Vagina (tissue), 2 donors: ENCODE measurements at regions not wholly inside any gene's neighbourhood (a gene's known extent, or its start where the extent isn't known, plus 50 kb on each side); places are given as distances from the start of the nearest gene placed in this dataset.

Experiments used
- DNase-seq, 2 donors: peaks; one replicate each; pipeline ENCODE4 v3.0.0-alpha.2; 2017; ENCODE audit errors: extremely low spot score in 2 of 2
- H3K27ac ChIP-seq: fragments of 200-600 bp; sonication (generic); one replicate; pipeline ENCODE4 v1.5.1; 2019
- H3K27me3 ChIP-seq: fragments of 200-600 bp; sonication (generic); one replicate; pipeline ENCODE4 v1.5.1; 2019
- H3K36me3 ChIP-seq, 2 donors: fragments of 200-600 bp; sonication (generic); one replicate each; pipeline ENCODE4 v1.5.1; 2017 to 2019
- H3K4me1 ChIP-seq: fragments of 200-600 bp; sonication (generic); one replicate; pipeline ENCODE4 v1.5.1; 2019
- H3K4me3 ChIP-seq, 2 donors: fragments of 200-600 bp; sonication (generic); 1 replicate in 1 of 2; 2 replicates in 1 of 2; pipeline ENCODE4 v1.5.1; 2016 to 2019
- H3K9me3 ChIP-seq: fragments of 200-600 bp; sonication (generic); one replicate; pipeline ENCODE4 v1.5.1; 2019
- POLR2A ChIP-seq, 2 donors: fragments of 450-650 bp; IDR thresholded peaks; one replicate each; pipeline ENCODE4 v1.6.1; 2017; ENCODE audit warnings: antibody characterized with exemption in 2 of 2, mild to moderate bottlenecking in 2 of 2, moderate library complexity in 2 of 2
- POLR2AphosphoS5 ChIP-seq, 2 donors: sonication (generic); formaldehyde crosslinking; IDR thresholded peaks; one replicate each; pipeline ENCODE4 v1.9.0; 2017; ENCODE audit warnings: antibody characterized with exemption in 2 of 2, mild to moderate bottlenecking in 2 of 2, low read depth in 1 of 2; ENCODE audit not compliant: insufficient read depth in 1 of 2
- intact Hi-C: fragments of 100-400 bp; cut with DNase I; formaldehyde crosslinking; loops from one replicate; pipeline ENCODE4 v1.15.1; 2023
- TF ChIP-seq, protein P1 (sequence below), 3 experiments: fragments of 450-650 bp in 2 of 3; fragments of 200-600 bp in 1 of 3; sonication (generic) in 1 of 3; IDR thresholded peaks; one replicate each; pipeline ENCODE4 v1.5.1; 2017 to 2019; ENCODE audit warnings: antibody characterized with exemption in 3 of 3, mild to moderate bottlenecking in 2 of 3, moderate library complexity in 2 of 3

DNA sequence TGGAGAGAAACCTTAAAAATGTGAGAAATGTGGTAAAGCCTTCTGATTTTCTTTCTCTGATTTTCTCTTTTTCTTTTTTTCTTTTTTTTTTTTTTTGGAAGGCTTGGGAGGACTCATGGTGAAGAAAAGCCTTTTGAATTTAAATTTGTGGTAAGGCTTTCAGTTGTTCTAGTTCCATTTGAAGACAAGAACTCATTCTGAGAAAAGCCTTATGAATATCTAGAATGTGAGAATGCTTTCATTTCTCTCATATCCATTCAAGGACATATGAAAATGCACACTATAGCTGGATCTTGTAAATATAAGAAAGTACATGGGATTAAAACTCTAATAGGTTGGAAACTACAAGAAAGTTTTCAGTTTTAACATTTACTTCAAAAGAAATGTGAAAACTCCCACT lies 1045.2 kb upstream of the NRXN1 start:
- no peaks in the 10 kb centered on the region for H3K27me3 ChIP-seq
- DNase-seq, result no peak
- H3K4me3 ChIP-seq, result no peak overlapping the region
- TF ChIP-seq POLR2A (IDR thresholded peaks at IDR 0.05) (no peak), POLR2AphosphoS5 (IDR thresholded peaks at IDR 0.05; ENCODE audit: insufficient read depth in 1 of 2, low read depth in 1 of 2) (no peak)
- TF ChIP-seq, protein P1, sequence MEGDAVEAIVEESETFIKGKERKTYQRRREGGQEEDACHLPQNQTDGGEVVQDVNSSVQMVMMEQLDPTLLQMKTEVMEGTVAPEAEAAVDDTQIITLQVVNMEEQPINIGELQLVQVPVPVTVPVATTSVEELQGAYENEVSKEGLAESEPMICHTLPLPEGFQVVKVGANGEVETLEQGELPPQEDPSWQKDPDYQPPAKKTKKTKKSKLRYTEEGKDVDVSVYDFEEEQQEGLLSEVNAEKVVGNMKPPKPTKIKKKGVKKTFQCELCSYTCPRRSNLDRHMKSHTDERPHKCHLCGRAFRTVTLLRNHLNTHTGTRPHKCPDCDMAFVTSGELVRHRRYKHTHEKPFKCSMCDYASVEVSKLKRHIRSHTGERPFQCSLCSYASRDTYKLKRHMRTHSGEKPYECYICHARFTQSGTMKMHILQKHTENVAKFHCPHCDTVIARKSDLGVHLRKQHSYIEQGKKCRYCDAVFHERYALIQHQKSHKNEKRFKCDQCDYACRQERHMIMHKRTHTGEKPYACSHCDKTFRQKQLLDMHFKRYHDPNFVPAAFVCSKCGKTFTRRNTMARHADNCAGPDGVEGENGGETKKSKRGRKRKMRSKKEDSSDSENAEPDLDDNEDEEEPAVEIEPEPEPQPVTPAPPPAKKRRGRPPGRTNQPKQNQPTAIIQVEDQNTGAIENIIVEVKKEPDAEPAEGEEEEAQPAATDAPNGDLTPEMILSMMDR (IDR thresholded peaks at IDR 0.05), result no peak
- no peaks in the 10 kb centered on the region for H3K9me3 ChIP-seq
- no peak overlapping the region for H3K27ac ChIP-seq
- intact Hi-C loops, result no loop called here
- no peaks in the 10 kb centered on the region for H3K4me1 ChIP-seq
- H3K36me3 ChIP-seq, result no peaks in the 10 kb centered on the region

DNA sequence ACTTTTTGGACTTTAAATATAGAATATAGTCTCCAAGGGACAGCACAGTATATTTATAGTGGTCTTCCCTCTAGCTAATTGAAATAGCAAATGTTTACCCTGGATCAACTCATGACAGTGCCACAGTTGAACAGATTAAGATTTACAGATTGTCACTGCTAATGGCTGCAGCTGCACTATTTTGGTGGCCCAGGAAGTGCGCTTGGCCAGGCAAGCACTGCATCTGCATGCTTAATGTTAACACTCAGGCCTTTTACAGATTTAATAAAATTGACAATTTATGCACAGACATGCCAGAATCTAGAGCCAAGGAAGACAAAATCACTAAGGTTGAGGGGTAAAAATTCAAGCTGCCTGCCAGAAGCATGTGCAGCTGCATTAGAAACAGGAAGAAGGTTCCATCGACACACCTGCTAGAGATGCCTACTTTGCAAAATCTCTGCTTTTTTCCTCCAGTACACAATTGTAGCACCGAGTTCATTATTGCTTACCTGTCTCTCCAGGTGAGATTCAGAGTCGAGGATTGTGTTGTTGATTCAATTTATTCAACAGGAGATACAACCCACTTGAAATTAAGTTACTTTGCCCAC lies 1042.3 kb upstream of the NRXN1 start:
- no peaks in the 10 kb centered on the region for H3K27me3 ChIP-seq
- H3K36me3 ChIP-seq, result no peaks in the 10 kb centered on the region
- H3K27ac ChIP-seq, result no peak overlapping the region
- intact Hi-C loops, result no loop called here
- H3K4me3 ChIP-seq, result no peak overlapping the region
- no peaks in the 10 kb centered on the region for H3K4me1 ChIP-seq
- TF ChIP-seq, protein P1 (IDR thresholded peaks at IDR 0.05), result no peak
- TF ChIP-seq POLR2A (IDR thresholded peaks at IDR 0.05), result no peak
- TF ChIP-seq POLR2AphosphoS5 (IDR thresholded peaks at IDR 0.05; ENCODE audit: insufficient read depth in 1 of 2, low read depth in 1 of 2), result no peak
- no peaks in the 10 kb centered on the region for H3K9me3 ChIP-seq
- DNase-seq, result no peak

DNA sequence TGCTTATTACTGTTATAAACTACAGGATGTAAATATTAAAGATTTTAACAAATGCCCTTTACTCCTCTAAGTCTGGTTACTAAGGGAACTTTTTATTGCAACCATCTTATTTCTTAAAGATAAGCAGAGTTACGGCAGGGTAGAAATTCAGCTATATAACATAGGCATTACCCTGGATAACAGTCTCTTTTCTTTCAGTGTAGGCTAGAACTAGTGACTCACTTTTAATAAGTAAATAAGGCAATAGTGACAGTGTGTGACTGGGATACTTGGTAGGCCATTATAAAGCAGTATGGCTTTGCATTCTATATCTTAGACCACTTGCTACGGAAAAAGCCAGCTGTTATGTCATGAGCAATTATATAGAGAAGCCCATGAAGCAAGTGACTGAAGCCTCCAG lies 1041.0 kb upstream of the NRXN1 start:
- Histone ChIP-seq H3K4me3 (no peak overlapping the region), H3K4me1 (no peaks in the 10 kb centered on the region), H3K27ac (no peak overlapping the region), H3K9me3 (no peaks in the 10 kb centered on the region), H3K27me3 (no peaks in the 10 kb centered on the region), H3K36me3 (no peaks in the 10 kb centered on the region)
- intact Hi-C loops, result no loop called here
- TF ChIP-seq, protein P1 (IDR thresholded peaks at IDR 0.05), result no peak
- no peak for TF ChIP-seq POLR2A (IDR thresholded peaks at IDR 0.05)
- no peak for TF ChIP-seq POLR2AphosphoS5 (IDR thresholded peaks at IDR 0.05; ENCODE audit: insufficient read depth in 1 of 2, low read depth in 1 of 2)
- DNase-seq, result no peak

DNA sequence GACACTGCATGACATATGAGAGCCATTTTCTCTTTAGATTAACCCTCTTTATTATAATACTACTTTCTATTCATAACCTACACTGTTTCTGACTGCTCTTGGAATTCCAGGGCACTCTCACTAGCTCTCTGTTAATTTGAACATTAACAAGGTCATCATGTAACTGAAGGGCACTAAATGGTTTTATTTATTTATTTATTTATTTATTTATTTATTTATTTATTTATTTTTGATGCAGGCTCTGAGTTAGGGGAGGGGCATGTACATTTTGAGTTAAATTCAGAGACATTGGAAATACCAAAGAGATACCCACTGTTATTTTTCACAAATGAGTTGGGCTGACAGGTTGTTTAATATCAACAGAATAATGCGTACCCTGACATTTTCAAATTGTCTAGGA lies 1038.7 kb upstream of the NRXN1 start:
- no peak overlapping the region for H3K27ac ChIP-seq
- intact Hi-C loops, result no loop called here
- no peaks in the 10 kb centered on the region for H3K36me3 ChIP-seq
- no peak overlapping the region for H3K4me3 ChIP-seq
- DNase-seq, result no peak
- H3K9me3 ChIP-seq, result no peaks in the 10 kb centered on the region
- H3K4me1 ChIP-seq, result no peaks in the 10 kb centered on the region
- no peaks in the 10 kb centered on the region for H3K27me3 ChIP-seq
- TF ChIP-seq, protein P1 (IDR thresholded peaks at IDR 0.05), result no peak
- no peak for TF ChIP-seq POLR2A (IDR thresholded peaks at IDR 0.05)
- TF ChIP-seq POLR2AphosphoS5 (IDR thresholded peaks at IDR 0.05; ENCODE audit: insufficient read depth in 1 of 2, low read depth in 1 of 2), result no peak

DNA sequence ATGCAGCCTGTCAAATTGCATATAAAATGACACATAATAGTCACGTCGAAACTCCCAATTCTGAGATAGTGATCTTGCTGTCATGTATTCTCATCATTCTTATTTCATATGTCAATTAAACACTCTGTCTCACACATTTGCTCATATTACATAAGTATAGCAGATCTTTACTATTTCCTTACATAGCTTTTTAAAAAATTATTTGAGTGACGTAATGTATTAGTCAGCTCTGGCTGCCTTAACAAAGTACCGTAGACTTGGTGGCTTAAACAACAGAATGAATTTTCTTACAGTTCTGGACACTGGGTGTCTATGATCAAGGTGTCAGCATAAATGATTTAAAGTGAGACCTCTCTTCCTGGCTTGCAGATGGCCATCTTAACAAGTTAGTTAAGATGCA lies 1032.3 kb upstream of the NRXN1 start:
- Histone ChIP-seq H3K4me1 (no peaks in the 10 kb centered on the region), H3K27ac (no peak overlapping the region), H3K36me3 (no peaks in the 10 kb centered on the region), H3K27me3 (no peaks in the 10 kb centered on the region), H3K9me3 (no peaks in the 10 kb centered on the region), H3K4me3 (no peak overlapping the region)
- DNase-seq, result no peak
- intact Hi-C loops, result no loop called here
- TF ChIP-seq, protein P1 (IDR thresholded peaks at IDR 0.05), result no peak
